ENCODE measurements at regions not wholly inside any gene's neighbourhood (a gene's known extent, or its start where the extent isn't known, plus 50 kb on each side); places are given as distances from the start of the nearest gene placed in this dataset.

- H2AFZ ChIP-seq (ENCODE audit: low read depth) = no peak overlapping the region
- H3K27ac ChIP-seq = no peak overlapping the region
- no peak overlapping the region for H3K4me2 ChIP-seq
Observed at GRCh38 chrX:80312448-80312847, 107.8 kb upstream of the TENT5D start.

GRCh38 chrX:80316526-80316925 is 103.7 kb upstream of the TENT5D start:
- Histone ChIP-seq H3K4me1 (ENCODE audit: low read depth, poor library complexity, severe bottlenecking) (no peaks in the 10 kb centered on the region), H3K36me3 (ENCODE audit: insufficient read depth) (no peaks in the 10 kb centered on the region), H3K9ac (no peak overlapping the region), H3K4me3 (IDR thresholded peaks at IDR 0.05; ENCODE audit: insufficient read depth, low read depth, low read length) (no peak overlapping the region), H3K27ac (no peak overlapping the region), H2AFZ (ENCODE audit: low read depth) (no peak overlapping the region), H4K20me1 (ENCODE audit: insufficient read depth) (no peaks in the 10 kb centered on the region), H3K79me2 (ENCODE audit: insufficient read depth, low read depth) (no peaks in the 10 kb centered on the region), H3K4me2 (no peak overlapping the region), H3K27me3 (ENCODE audit: insufficient read depth, low read depth) (no peaks in the 10 kb centered on the region)
- TF ChIP-seq CTCF (conservative IDR thresholded peaks at IDR 0.05; ENCODE audit: low read depth, low read length) = no peak

More at GRCh38 chrX:80312448-80312847, 107.8 kb upstream of the TENT5D start:
- no peak for TF ChIP-seq CTCF (conservative IDR thresholded peaks at IDR 0.05; ENCODE audit: low read depth, low read length)
- Histone ChIP-seq H3K36me3 (ENCODE audit: insufficient read depth) (no peaks in the 10 kb centered on the region), H3K27me3 (ENCODE audit: insufficient read depth, low read depth) (no peaks in the 10 kb centered on the region), H3K9ac (no peak overlapping the region), H3K4me3 (IDR thresholded peaks at IDR 0.05; ENCODE audit: insufficient read depth, low read depth, low read length) (no peak overlapping the region), H3K4me1 (ENCODE audit: low read depth, poor library complexity, severe bottlenecking) (no peaks in the 10 kb centered on the region), H3K79me2 (ENCODE audit: insufficient read depth, low read depth) (no peaks in the 10 kb centered on the region), H4K20me1 (ENCODE audit: insufficient read depth) (no peaks in the 10 kb centered on the region)

GRCh38 chrX:80317646-80318045 is 102.6 kb upstream of the TENT5D start:
- Histone ChIP-seq H3K36me3 (ENCODE audit: insufficient read depth) (no peaks in the 10 kb centered on the region), H4K20me1 (ENCODE audit: insufficient read depth) (no peaks in the 10 kb centered on the region), H3K4me2 (no peak overlapping the region), H3K27me3 (ENCODE audit: insufficient read depth, low read depth) (no peaks in the 10 kb centered on the region), H2AFZ (ENCODE audit: low read depth) (no peak overlapping the region), H3K9ac (no peak overlapping the region), H3K79me2 (ENCODE audit: insufficient read depth, low read depth) (no peaks in the 10 kb centered on the region), H3K4me3 (IDR thresholded peaks at IDR 0.05; ENCODE audit: insufficient read depth, low read depth, low read length) (no peak overlapping the region), H3K27ac (no peak overlapping the region), H3K4me1 (ENCODE audit: low read depth, poor library complexity, severe bottlenecking) (no peaks in the 10 kb centered on the region)
- TF ChIP-seq CTCF (conservative IDR thresholded peaks at IDR 0.05; ENCODE audit: low read depth, low read length) = no peak

- H3K27me3 ChIP-seq (ENCODE audit: insufficient read depth, low read depth) = no peaks in the 10 kb centered on the region
Observed at GRCh38 chrX:80331285-80331684, 89.0 kb upstream of the TENT5D start.

More at GRCh38 chrX:80331285-80331684, 89.0 kb upstream of the TENT5D start:
- Histone ChIP-seq H3K79me2 (ENCODE audit: insufficient read depth, low read depth) (no peaks in the 10 kb centered on the region), H3K4me1 (ENCODE audit: low read depth, poor library complexity, severe bottlenecking) (no peaks in the 10 kb centered on the region), H3K4me2 (no peak overlapping the region), H2AFZ (ENCODE audit: low read depth) (no peak overlapping the region), H3K27ac (no peak overlapping the region), H4K20me1 (ENCODE audit: insufficient read depth) (no peaks in the 10 kb centered on the region), H3K9ac (no peak overlapping the region), H3K36me3 (ENCODE audit: insufficient read depth) (no peaks in the 10 kb centered on the region), H3K4me3 (IDR thresholded peaks at IDR 0.05; ENCODE audit: insufficient read depth, low read depth, low read length) (no peak overlapping the region)
- no peak for TF ChIP-seq CTCF (conservative IDR thresholded peaks at IDR 0.05; ENCODE audit: low read depth, low read length)

All from KMS-11 (cell line).